GM12878 (cell line): ENCODE measurements at regions not wholly inside any gene's neighbourhood (a gene's known extent, or its start where the extent isn't known, plus 50 kb on each side); places are given as distances from the start of the nearest gene placed in this dataset.

Source experiments
- ATAC-seq: fragments of 200-7000 bp; cut with Tn5 transposase; 3 replicates; pipeline ENCODE4 v1.9.1; 2020; ENCODE audit warnings: mild to moderate bottlenecking, moderate library complexity
- BruUV-seq: library from RNA; stranded (reverse); fragments of 400-500 nt; replicated peaks from 2 replicates; lab custom pipeline; 2021; lab: Mats Ljungman, UMichigan
- CTCF ChIA-PET: fragments of 300-600 bp; sonication (Branson Sonifier 250); formaldehyde crosslinking; extraction: SDS; loops from one replicate; lab custom pipeline; 2021; ENCODE audit warnings: inconsistent platforms; lab: Yijun Ruan, JAX
- POLR2A ChIA-PET: fragments of 350-600 bp; formaldehyde crosslinking; extraction: SDS; loops from one replicate; lab custom pipeline; 2021; ENCODE audit warnings: inconsistent platforms; lab: Charles Lee
- RAD21 ChIA-PET: fragments of 300-600 bp; sonication (Branson Sonifier 250); formaldehyde crosslinking; loops from one replicate; lab custom pipeline; 2023; ENCODE audit warnings: antibody characterized with exemption; ENCODE audit not compliant: unreplicated experiment; lab: Charles Lee
- SMC1A ChIA-PET: fragments of 300-600 bp; sonication (Branson Sonifier 250); formaldehyde crosslinking; loops from one replicate; lab custom pipeline; 2023; ENCODE audit not compliant: unreplicated experiment, uncharacterized antibody; lab: Charles Lee
- DNase-seq: peaks from one replicate; pipeline ENCODE4 v3.0.0-alpha.2; 2011; ENCODE audit warnings: low read depth, low spot score
- FAIRE-seq: peaks from 3 replicates; lab custom pipeline; 2011; peaks lifted over from hg19 to GRCh38; lab: Jason Lieb, UNC
- H2AFZ ChIP-seq: 2 replicates; pipeline ENCODE4 v1.6.0; 2011; ENCODE audit warnings: low read depth, low read length, control low read depth; ENCODE audit not compliant: control insufficient read depth
- H3K27ac ChIP-seq: 2 replicates; pipeline ENCODE4 v1.5.1; 2011; ENCODE audit warnings: control low read depth; ENCODE audit not compliant: control insufficient read depth, insufficient read depth
- H3K27me3 ChIP-seq, 2 experiments: replicated peaks in 1 of 2; 2 replicates each; pipeline versions ENCODE4 v1.6.0 to v1.6.1; 2011; ENCODE audit warnings: low read length in 1 of 2; ENCODE audit not compliant: control insufficient read depth in 2 of 2, insufficient read depth in 2 of 2
- H3K36me3 ChIP-seq, 2 experiments: 2 replicates each; pipeline ENCODE4 v1.5.1; 2011; ENCODE audit warnings: low read length in 1 of 2; ENCODE audit not compliant: control insufficient read depth in 2 of 2, insufficient read depth in 2 of 2
- H3K4me1 ChIP-seq: 2 replicates; pipeline ENCODE4 v1.6.1; 2011; ENCODE audit warnings: mild to moderate bottlenecking, low read length, moderate library complexity, mixed read lengths; ENCODE audit not compliant: control insufficient read depth, insufficient read depth
- H3K4me2 ChIP-seq: 2 replicates; pipeline ENCODE4 v1.6.0; 2011; ENCODE audit warnings: control low read depth; ENCODE audit not compliant: control insufficient read depth, insufficient read depth
- H3K4me3 ChIP-seq: fragments of 200-600 bp; sonication (generic); 2 replicates; pipeline ENCODE4 v1.5.1; 2016
- H3K79me2 ChIP-seq: 2 replicates; pipeline ENCODE4 v1.6.0; 2011; ENCODE audit warnings: low read length; ENCODE audit not compliant: control insufficient read depth, insufficient read depth
- H3K9ac ChIP-seq: 2 replicates; pipeline ENCODE4 v1.8.0; 2011; ENCODE audit warnings: low read length, control low read depth, mixed read lengths; ENCODE audit not compliant: control insufficient read depth, insufficient read depth
- H3K9me3 ChIP-seq: replicated peaks from 3 replicates; pipeline ENCODE4 v1.5.1; 2011; ENCODE audit warnings: mild to moderate bottlenecking, low read length; ENCODE audit not compliant: control insufficient read depth, insufficient read depth
- H4K20me1 ChIP-seq: 2 replicates; pipeline ENCODE4 v1.6.0; 2011; ENCODE audit not compliant: control insufficient read depth, insufficient read depth
- CREM ChIP-seq: IDR thresholded peaks from 2 replicates; pipeline ENCODE4 v1.6.1; 2014; ENCODE audit warnings: antibody characterized with exemption, low read depth
- CTCF ChIP-seq, 3 experiments: IDR thresholded peaks in 2 of 3; conservative IDR thresholded peaks in 1 of 3; 2 replicates each; pipeline ENCODE4 v1.5.1; 2011; ENCODE audit warnings: low read depth in 3 of 3, low read length in 3 of 3, mild to moderate bottlenecking in 3 of 3, control low read depth in 2 of 3, moderate library complexity in 2 of 3, inconsistent platforms in 1 of 3, mixed read lengths in 1 of 3; ENCODE audit not compliant: control insufficient read depth in 2 of 3, insufficient read depth in 1 of 3; ENCODE audit errors: extremely low read depth in 1 of 3
- HDAC2 ChIP-seq: fragments of 200-600 bp; sonication (generic); IDR thresholded peaks from 2 replicates; pipeline ENCODE4 v1.6.1; 2017
- IKZF2 ChIP-seq, 2 experiments: fragments of 450-650 bp; IDR thresholded peaks; 2 replicates each; pipeline ENCODE4 v1.6.1; 2017; ENCODE audit warnings: mild to moderate bottlenecking in 2 of 2, moderate library complexity in 2 of 2
- MYC ChIP-seq: IDR thresholded peaks from 2 replicates; pipeline ENCODE4 v1.6.1; 2011; ENCODE audit warnings: mild to moderate bottlenecking, low read length, moderate library complexity, inconsistent platforms; ENCODE audit not compliant: insufficient read depth, insufficient replicate concordance, insufficient read length, severe bottlenecking
- NFXL1 ChIP-seq: fragments of 450-650 bp; IDR thresholded peaks from 2 replicates; pipeline ENCODE4 v1.6.1; 2017; ENCODE audit warnings: antibody characterized with exemption, mild to moderate bottlenecking, borderline replicate concordance
- PML ChIP-seq: IDR thresholded peaks from 2 replicates; pipeline ENCODE4 v1.6.1; 2012; ENCODE audit warnings: low read length, inconsistent platforms
- RBBP5 ChIP-seq: fragments of 200-600 bp; sonication (generic); conservative IDR thresholded peaks from 2 replicates; pipeline ENCODE4 v1.6.1; 2016
- REST ChIP-seq: IDR thresholded peaks from 2 replicates; pipeline ENCODE4 v1.6.1; 2012; ENCODE audit warnings: mild to moderate bottlenecking, low read depth, low read length
- whole genome bisulfite sequencing: methylation state at CpG from one replicate; pipeline ENCODE4 v1.1.6; 2016; ENCODE audit warnings: low lambda C conversion rate; ENCODE audit not compliant: insufficient replicate concordance, insufficient coverage; ENCODE audit errors: missing lambda C conversion rate; 5-methylcytosine and 5-hydroxymethylcytosine counted together
- in situ Hi-C: fragments of 300-500 bp; cut with MboI; formaldehyde crosslinking; loops from 9 replicates; pipeline ENCODE4 v1.14.3; 2018; ENCODE audit warnings: mixed read lengths
- intact Hi-C: fragments of 100-400 bp; cut with micrococcal nuclease; formaldehyde crosslinking; loops from one replicate; pipeline ENCODE4 v1.14.2; 2022; ENCODE audit not compliant: unreplicated experiment

- ChIA-PET POLR2A (no interaction called here), RAD21 (interaction anchor here (1.0 kb wide), 1 partner anchor 691 kb away, joined by 4 read pairs; no protein-coding TSS in a partner anchor), SMC1A (interaction anchor here (1.0 kb wide), 1 partner anchor 132 kb away, joined by 3 read pairs; no protein-coding TSS in a partner anchor), CTCF (interaction anchor here (1.0 to 1.7 kb wide), 4 partner anchors 167 to 548 kb away, joined by 3 to 6 read pairs (median 3); no protein-coding TSS in a partner anchor)
- TF ChIP-seq MYC (no peak), RBBP5 (no peak), PML (no peak), IKZF2 (IDR thresholded peaks at IDR 0.05) (no peak), NFXL1 (no peak), REST (no peak), CTCF (IDR thresholded peaks at IDR 0.05 in 2 of 3, conservative IDR thresholded peaks at IDR 0.05 in 1 of 3; ENCODE audit: control insufficient read depth in 2 of 3, extremely low read depth in 1 of 3, insufficient read depth in 1 of 3, low read depth in 3 of 3, low read length in 3 of 3) (no peak), CREM (no peak), HDAC2 (no peak)
- intact Hi-C loops (loop anchor here (10.0 kb wide), 1 partner anchor 688 kb away; no protein-coding TSS in a partner anchor), in situ Hi-C loops (no loop called here)
- no peaks in the 10 kb centered on the region for H3K4me1 ChIP-seq
- H3K9me3 ChIP-seq = no peaks in the 10 kb centered on the region; the same call in 2 of the 3 replicates
- no peaks in the 10 kb centered on the region; a peak in 1 of 4 replicates for H3K27me3 ChIP-seq
- DNase-seq (no peak), FAIRE-seq (no peak), ATAC-seq (no peak)
- H3K36me3 ChIP-seq = no peaks in the 10 kb centered on the region
- no peak overlapping the region for H3K9ac ChIP-seq
- no peak overlapping the region for H2AFZ ChIP-seq
- no peak overlapping the region for H3K4me2 ChIP-seq
- H4K20me1 ChIP-seq = no peaks in the 10 kb centered on the region
- no peak overlapping the region for H3K27ac ChIP-seq
- no peak overlapping the region for H3K4me3 ChIP-seq
- no TSS peak for BruUV-seq
- 72% methylated on average over 18 of the region's 20 CpGs for WGBS
- no peaks in the 10 kb centered on the region for H3K79me2 ChIP-seq
These were observed 463.9 kb downstream of the ICE1 start for GRCh38 chr5:5886353-5886752.
